ENCODE measurements at regions not wholly inside any gene's neighbourhood (a gene's known extent, or its start where the extent isn't known, plus 50 kb on each side); places are given as distances from the start of the nearest gene placed in this dataset.
"Not testable (repeated sequence)": the region's sequence is repeated elsewhere in the genome, so short reads cannot be mapped to it uniquely, and the experiment has no call there.

DNA sequence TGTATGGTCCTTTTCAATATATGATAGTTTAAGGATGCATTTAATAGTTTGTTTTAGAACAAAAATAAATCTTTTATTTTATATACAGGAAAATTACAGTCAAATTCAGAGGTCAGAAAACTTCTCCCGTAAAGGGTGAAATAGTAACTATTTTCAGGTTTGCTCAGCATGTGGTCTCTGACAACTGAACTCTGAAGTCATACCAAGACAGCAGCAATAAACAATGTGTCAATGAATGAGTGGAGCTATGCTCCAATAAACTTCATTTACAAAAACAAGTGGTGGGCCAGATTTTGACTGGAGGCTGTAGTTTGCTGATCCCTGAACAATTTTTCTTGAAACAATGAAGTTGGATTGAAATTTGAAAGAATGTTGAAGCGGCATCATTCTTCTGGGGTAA lies 123.6 kb downstream of the ZNF248 start:
- no peak for DNase-seq

DNA sequence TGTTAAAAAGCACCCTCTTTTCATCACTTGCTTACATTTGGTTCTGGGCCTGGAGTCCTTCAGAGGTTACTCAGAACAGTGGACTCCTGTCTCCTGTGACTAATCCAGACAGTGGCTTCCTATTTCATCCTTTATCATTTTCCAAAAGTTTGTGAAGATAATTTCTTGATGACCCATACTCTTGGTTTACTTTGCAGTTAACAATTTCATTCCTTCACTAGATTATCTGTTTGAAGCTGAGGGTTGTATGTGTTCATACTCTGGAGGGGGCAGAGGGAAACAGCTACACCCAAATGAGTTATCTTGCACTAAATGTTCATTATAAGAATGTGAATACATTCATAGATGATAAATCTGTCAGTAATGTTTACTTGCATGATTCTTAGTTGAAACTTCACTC lies 124.7 kb downstream of the ZNF248 start:
- DNase-seq: no peak

DNA sequence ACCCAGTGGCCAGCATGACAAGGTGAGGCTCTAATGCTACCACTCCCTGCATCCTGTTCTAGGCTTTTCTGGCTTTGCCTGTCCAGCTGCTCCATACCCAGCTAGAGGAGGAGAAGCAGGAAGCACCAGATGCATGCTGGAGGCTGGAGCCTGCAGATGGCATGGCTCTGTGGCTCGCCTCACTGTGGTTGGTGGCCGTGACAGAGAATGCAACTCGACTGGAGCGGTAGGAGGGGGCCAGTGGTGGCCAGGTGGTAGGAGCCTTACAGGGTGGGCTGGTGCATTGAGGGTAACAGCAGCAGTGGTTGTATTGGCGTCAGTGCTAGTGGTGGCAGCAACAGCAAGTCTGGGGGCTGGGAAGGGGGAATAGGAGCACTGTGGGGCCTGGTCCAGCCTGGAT lies 128.6 kb downstream of the ZNF248 start:
- peak; percentile 9 for DNase-seq

DNA sequence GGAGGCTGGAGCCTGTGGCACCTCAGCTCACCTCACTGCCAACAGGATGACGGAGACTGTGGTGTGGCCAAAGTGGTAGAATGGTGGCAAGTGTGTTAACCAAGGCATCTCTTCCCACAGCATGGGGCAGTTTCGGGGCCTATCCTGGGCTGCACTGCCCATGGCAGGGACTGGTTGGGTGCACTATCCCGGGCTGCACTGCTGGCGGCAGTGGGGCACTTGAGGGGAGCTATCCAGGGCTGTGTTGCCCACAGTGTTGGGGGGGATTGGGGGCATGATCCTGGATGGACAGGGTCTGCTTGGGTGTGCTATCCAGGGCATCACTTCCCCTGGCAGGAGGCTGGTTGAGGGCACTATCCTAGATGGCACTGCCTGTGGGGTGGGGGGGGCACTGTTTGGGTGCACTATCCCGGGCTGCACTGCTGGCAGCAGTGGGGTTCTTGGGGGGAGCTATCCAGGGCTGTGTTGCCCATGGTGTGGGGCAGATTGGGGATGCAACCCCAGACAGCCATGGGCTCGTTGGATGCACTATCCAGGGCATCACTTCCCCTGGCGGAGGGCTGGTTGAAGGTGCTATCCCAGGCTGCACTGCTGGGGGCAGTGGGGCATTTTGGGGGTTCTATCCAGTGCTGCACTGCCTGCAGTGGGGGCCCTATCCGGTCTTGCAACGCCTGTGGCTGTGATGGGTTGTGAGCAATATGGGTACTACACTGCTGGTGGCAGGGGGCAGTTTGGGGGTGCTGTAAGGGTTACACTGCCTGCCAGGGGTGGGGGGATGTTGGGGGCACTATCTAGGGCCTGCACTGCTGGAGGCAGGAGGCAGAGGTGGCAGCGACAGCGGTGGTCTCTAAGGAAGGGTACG lies 129.7 kb downstream of the ZNF248 start:
- no peak for DNase-seq

DNA sequence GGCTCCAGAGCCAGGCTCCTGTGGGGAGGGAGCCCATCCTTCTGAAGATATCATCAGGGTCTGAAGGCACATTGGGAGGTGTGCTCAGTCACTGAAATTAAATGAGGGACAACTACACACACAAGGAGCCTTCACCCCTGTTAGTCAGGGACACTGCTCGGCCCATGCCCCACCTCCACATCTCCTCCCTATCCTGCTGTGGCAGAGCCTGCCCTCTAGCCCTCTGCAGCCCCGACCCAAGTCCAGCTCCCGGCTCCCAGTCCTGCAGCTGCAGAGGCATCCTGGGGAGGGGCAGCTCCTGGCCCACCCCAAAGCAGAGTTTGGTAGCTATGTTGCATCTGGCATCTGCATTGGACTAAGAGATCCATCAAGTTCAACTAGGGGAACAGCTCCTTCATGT lies 136.3 kb downstream of the ZNF248 start:
- DNase-seq: no peak

DNA sequence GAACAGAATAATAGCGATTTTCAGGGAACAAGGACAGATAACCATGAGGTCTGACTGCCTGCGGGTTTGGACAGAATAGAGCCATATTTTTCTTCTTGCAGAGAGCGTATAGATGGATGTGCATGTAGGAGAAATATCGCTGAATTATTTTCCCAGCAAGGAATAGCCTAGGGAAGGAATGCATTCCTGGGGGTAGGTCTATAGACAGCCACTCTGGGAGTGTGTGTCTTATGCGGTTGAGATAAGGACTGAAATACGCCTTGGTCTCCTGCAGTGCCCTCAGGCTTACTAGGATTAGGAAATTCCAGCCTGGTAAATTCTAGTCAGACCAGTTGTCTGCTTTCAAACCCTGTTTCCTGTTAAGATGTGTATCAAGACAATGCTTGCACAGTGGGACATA lies 139.3 kb downstream of the ZNF248 start:
- not testable (repeated sequence) for DNase-seq

DNA sequence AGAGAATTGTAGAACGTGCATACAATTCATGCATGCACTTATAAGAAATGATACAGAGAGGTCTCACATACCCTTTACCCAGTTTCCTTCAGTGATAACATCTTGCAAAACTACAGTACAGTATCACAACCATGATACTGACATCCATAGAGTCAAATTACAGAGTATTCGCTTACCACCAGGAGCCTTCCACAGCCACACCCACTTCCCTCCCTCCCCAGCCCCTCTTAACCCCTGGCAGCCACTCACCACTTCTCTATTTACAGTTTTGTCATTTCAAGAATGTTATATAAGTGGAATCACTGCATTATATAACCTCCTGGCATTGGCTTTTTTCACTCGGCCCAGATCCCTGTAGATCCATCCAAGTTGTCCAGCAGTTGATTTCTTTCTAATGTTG lies 143.8 kb downstream of the ZNF248 start:
- no peak for DNase-seq

DNA sequence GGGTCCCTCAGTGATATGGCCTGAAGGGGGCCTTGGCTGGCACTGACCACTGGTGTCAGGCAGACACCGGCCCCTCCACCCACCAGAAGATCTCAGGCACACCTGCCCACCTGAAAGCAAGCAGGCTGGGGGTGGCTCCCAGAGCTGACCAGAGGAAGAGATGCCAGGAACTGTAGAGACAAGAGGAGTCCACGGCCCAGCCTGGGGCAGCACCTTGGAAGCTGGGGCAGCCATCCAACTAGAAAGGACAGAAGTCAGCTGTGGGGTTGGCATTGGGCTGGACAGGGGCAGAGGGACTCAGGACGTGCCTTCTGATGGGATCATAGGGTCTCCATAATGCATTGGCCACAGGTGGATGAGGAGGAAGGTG lies 144.3 kb downstream of the ZNF248 start:
- DNase-seq: no peak

DNA sequence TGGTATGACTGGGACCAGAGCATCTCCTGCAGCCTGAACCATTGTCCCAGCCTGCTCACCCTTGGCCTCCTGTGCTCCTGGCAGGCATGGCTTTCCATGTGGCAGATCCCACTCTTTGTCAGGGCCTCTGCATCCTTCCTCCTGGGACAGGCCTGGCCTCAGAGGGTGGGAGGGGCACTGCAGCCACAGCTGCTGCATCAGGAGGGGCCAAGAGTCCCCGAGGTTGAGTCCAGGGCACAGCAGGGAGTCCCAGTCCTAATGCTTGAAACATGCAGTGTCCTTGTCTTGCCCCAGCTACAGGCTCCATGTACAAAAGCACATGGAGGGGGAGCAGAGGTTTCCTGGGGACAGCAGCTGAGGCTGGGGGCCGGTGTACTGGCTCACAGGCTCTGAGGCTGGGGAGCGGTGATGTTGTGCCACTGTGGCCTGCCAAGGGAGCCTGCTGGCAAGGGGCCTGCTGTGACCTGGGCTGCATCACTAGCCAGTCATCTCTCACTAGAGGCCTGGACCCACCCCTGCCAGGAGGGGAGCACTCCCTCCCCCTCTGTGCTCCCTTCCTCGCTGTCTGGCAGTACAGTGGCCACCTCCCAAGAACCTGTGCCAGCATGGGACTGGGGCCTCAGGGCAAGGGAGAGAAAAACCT lies 144.8 kb downstream of the ZNF248 start:
- no peak for DNase-seq

DNA sequence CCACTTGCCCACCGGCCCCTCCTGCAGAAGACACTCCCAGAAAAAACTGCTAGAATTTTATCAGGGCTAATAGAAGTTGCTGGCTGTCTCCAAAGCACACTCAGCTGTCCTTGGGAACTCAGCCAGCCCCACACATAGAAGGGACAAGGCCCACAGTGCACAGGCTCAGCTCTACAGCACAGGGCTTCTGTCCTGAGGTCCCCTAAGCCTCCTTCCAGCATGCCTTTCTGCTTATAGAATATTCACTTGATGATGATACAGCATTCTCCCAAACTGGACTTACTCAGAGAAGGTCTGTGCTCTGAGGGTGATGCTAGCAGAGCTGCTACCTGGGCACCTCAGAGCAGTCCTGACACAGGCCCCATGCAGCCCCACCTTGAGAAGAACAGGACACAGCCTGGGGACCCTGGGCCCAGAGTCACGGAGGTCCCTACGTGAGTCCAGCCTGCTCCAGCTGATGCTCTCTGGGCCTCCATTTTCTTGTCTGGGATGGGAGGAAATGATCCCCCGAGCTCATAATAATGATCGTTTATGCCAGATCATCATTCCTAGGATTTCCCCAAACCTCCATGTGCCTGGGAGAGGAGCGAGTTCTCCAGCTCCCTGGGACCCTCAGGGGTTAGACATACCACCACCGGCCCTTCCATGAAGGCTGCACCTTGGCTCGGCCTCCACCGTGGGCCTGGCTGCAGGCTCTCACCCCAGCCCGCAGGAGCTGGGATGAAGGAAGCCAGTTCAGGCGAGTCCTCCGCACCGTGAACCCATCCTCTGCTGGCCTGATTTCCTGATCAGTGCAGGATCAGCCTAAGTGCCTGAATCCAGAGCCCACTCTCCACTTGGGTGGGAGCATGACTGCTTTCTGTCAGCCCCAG lies 145.6 kb downstream of the ZNF248 start:
- no peak for DNase-seq

DNA sequence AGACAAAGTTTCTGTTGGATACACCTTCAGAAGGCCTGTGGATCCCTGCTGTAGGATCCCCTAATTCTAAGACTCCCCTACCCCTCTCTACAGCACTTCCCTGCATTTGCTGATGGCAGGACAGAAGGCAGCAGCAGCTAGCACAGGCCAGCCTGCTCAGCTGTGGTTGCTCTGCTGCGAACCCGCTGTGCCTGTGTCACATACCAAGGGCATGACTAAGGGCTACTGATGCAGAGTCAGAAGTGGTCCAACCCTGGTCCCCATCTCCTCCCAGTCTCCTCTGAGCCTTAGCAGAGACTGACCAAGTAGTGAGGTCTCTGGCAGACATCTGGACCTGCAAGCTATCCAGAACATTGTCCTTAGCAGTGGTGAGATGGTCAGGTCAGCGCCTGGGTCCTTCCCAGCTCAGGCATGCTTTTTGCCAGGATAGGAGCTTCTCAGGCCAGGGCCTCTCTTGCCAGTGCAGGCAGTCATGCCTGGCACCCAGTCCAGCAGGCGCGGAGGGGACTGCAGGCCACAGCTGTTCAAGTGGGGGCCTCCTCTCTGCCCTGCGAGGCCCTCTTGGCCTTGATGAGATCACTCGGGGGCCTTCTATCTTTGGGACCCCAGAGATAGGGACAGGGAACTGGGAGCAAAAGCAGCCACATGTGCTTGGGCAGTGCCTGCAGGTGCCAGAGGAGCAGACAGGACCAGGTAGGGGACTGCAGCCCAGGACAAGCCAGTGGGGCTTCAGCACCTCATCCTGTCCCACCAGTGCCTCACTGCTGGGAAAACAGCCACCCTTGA lies 146.4 kb downstream of the ZNF248 start:
- no peak for DNase-seq

DNA sequence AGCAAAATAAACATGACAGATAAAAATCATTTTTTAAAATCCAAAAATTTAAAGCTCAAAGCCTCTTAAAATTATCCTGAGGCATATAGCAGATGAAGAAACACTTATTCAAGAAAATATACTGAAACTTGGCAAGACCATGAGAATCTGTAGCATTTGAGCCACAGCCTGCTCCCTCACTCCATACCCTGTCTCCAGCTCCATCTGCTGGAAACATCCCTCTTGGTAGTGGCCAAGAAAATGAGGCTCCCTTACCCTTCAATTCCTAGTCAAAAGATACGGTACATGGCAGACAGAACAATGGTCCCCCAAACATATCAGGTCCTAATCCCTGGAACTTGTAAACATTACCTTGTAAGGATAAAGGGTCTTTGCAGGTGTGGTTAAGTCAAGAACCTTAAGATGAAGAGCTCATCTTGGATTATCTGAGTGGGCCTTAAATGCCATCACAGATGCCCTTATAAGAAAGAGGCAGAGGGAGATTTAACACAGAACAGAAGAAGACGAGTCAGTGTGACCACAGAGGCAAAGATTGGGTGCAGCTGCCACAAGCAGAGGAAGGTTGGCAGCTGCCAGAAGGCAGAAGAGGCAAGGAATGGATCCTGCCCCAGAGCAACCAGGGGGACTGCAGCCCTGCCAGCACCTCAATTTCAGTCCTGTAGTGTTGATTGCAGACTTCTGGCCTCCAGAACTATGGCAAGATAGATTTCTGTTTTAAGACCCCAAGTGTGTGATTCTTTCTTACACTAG lies 149.4 kb downstream of the ZNF248 start:
- no peak for DNase-seq

DNA sequence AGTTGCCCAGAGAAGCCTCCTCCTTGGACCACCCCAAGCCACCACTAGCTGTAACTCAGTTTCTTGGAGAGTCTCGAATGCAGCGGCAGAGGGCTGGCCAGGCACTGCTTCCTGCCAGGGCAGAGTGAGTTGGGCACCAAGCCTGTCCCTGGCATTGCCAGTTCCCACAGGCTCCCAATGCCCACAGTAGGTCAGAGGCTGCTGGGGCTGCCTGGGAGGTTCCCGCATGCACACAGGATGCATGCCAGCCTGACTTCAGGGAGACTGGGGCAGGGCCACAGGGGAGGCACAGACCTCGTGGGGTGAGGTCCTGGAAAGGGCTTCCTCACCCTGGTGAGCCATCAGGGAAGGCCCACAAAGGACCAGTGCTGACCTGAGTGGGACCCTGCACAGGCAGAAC lies 152.8 kb downstream of the ZNF248 start:
- no peak for DNase-seq

DNA sequence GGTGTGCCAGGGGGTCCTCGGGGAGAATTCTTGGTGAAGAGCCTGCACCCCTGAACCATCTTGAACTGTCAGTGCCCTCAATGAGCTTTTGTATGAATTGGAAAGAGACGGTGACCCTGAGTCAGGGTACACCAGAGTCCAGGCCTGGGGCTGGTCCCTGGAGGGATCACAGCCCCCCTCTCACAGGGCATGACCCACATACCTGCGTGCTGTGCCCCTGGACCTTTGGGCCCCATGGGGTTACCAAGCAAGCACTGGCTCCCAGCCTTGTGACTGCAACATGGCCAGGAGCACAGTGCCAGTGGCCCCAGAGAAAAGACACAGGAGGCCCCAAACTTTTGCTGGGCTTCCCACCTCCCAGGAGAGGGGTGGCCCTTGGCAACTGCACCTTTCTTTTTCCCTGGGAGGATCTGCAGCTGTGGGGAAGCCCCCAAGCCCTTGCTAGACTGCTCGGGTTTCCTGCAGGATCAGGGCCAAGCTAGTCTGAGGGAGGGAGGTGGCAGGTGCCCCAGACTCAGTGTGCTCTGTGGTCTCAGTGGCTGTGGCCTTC lies 153.5 kb downstream of the ZNF248 start:
- no peak for DNase-seq

DNA sequence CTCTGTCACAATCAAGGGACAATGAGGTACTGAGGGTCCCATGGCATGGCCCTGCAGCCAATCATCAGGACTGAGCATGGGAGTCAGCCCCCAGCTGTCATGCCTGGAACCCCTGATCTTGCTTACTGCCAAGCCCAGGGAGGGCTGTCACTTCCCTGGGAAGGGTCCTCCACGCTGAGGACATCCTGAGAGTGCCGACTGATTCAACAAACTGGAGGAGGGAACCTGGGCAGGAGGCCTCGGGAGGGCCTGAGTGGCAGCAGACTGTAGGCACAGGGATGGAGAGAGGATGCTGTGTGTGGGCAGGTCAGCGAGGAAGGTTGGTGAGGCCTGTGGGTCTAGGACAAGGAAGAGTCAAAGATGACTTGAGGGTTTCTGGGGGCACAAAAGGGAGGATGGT lies 154.3 kb downstream of the ZNF248 start:
- no peak for DNase-seq

DNA sequence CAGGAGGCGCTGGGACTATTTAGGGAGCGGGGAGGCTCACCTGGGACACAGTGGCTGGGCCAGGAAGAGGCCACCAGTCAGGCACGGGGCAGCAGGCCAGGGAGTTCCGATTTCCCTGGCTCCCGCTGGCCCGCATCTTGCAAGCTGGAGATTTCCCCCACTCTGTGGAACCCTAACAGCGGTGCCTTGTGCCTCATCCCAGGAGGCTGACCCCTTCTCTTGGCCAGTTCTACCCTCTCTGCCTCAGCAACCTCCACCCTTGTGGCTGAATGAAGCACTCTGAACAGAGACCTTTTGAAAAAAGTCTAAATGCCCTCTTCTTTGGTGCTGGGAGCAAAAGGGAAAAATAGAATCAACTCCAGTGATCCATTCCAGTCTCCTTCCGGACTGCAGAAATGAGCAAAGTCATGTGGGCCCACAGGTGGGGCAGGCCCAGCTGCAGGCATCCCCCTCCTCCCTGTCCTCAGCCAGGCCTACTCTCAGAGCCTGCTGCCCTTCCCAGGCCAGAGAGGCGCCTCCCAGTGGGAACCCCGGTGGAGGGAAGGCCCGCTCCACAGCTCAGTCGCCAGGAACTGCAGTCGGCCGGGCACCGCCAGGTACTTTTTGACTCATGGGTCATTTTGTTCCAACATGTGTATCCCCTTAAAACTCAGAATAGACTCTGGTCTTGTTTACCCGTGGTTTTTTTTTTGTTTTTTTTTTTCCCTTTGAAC lies 155.5 kb downstream of the ZNF248 start:
- DNase-seq: no peak

DNA sequence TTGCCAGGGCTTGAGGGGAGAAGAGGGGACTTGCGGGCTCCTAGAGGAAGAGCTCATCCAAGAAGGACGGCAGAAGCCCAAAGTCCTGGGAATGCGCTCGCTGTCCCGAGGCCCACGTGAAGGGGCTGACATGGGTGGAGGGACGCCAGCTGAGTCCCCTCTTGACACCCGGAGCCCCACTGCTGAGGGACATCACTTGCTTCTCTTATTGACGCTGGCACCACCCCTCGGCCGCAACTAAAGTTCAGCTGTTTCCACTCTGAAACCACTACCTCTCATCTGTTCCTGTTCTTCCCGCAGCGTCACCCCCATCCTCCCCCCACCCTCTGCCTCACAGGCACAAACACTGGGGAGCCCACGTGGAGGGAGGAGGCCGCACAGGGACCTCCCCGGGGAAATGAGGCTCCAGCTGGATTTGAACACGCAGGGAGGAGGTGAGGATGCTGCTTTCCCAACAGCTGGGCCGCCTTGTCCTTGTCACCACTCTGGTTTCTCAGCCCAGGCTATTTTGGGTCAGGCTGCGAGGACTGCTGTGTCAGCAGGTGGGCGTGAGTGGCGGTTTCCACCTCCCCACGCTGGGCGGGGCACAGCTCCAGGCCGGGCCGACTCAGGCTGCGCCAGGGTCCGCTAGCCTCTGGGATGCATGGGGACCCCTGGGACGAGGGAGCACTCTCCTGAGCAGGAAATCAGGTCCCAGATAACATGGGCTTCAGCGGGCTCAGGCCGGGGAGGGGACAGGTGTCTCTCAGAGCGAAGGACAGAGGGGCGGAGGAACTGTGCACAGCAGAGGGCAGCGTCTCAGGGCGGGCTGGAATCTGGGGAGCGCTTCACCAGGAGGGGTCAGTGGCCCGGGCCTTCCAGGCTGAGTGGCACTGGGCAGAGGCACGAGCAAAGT lies 156.3 kb downstream of the ZNF248 start:
- no peak for DNase-seq

DNA sequence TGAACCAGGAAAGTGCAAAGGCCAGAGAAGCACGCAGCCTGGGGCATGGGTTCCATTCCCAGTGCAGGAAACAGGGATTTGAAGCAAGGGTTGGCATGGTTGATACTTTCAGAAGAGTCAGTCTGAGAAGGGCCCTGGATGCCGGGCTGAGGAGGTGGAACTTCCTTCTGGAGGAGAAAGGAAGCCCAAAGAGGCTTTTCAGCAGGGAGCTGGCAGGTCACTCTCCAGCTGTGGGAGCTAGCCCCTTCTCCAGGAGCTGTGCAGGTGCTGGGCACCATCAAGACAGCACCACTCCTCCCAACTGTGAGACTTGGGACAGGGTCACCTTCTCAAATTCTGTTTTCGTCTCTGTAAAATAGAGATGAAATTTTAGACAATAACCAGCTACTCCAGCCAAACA lies 169.8 kb downstream of the ZNF248 start:
- no peak for DNase-seq

DNA sequence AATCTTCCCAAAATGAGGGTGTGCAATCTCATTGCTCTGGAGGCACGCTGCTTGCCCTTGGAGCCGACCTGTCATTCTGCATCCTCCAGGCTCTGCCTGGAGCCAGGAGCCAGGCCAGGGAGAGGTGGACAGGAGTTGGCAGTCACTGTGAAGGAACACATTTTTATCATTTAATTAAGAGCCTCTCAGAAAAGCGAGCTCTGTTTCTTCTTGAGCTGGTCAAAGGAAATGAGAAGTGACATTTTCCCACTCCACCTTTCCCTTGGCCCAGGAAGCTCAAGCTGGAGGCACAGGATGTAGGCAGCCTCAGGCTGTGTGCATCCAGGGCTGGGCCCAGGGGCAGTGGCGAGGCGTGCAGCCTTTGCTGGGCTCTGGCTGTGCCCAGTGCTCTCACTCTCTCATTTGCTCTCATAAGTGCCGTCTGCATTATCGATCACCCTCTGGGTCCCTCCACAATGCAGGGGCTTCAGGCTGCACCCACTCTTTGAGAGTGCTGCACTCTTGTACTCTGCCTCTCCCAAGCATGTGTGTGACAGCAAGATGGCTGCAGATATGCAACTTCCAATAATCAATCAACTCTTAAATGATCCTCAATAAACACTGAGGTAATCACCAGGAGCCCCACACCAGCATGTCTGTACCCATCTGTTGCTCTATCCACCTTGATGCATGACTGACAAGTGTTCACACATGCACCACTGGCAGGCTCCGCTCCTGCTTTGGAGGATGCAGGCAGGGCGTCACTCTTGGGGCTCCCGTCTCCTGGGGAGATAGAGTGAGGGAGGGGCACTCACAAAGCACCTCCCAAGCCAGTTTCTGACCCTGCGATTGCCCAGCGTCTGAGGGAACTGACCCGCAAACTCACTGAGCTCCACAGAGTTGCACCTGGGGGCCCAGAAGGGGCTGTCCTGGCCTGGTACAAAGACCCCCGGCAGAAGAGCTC lies 171.4 kb downstream of the ZNF248 start:
- no peak for DNase-seq
